ENCODE measurements at regions not wholly inside any gene's neighbourhood (a gene's known extent, or its start where the extent isn't known, plus 50 kb on each side); places are given as distances from the start of the nearest gene placed in this dataset.

DNA sequence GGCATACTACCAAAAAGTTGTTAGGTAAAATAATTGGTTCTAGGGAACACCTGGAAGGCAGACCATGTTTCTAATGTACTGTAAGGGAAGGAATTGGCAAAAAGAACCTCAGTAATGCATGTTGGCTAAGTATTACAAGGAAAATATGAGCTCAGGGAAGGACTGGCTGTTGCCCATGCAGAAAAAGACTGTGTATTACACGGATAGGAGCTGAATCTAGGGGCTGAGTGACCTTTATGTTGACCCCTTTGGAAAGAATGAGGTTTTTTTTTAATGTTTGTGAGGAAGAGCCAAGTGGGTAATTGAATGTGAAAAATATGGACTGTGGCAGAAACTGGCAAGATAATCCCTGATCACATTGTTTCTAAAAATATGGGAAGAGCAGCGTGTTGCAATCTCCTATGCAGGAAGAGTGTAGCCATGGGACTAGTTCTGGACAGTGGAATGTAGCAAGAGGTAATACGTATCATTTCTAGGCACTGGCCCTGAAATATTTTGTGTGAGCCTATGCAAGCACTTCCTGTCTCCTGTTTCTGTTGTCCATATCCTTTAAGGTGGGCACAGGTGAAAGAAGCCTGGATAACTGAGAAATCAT is 95.1 kb upstream of the CNTNAP4 start:
- no peak for DNase-seq (ENCODE audit: low read depth)

DNA sequence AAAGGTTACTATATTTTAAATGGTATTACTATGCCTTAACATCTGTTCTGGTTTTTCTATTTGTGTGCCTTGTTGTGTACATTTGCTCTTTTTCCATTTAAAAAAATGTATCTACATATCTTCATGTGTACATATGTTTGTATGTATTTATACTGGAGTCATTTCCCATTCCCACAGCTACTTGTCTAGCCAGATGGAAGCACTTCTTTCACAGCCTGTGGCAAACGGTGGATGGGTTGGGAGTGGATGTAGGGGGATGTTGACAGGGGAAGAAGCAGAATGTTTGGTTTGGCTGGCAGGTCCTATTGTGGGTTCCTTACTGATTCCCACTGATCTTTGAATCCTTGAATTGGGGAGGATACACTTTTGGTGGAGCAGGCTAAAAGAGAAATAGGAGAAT is 93.6 kb upstream of the CNTNAP4 start:
- DNase-seq (ENCODE audit: low read depth) = no peak

DNA sequence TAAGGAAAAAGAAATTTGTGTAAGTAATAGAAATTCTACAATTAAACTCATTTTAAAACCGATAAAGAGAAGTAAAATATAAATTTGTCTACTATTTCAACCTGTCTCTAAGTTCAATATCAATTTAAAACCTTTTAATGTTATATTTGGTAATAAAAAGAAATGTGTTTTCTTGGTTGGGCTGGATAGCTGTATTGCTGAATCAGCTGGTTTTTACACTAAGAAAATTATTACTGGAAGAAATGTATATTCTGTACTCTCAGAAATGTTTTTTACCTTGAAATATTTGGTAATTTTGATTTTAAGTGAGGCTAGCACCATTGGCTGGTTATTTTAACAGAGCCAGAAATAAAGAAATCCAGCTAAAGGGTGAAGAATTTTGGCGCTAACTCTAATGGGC is 87.1 kb upstream of the CNTNAP4 start:
- no peak for DNase-seq (ENCODE audit: low read depth)

DNA sequence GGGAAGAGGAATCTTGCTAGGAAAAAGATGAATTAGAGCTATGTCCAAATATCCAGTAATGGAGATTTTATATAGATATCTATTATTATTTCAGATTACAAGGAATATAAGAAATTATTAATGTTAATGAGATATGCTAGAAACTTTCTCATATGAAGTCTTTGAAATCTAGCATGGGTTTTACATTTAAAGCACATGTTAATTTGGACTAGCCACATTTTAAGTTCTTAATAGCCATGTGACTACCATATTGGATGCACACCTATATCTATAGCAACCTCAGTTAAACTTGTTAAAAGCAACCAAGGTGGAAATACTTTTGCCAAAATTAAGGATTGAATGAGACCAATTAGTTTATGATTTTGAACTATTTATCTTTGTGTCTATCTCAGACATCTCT is 86.7 kb upstream of the CNTNAP4 start:
- DNase-seq (ENCODE audit: low read depth) = no peak

DNA sequence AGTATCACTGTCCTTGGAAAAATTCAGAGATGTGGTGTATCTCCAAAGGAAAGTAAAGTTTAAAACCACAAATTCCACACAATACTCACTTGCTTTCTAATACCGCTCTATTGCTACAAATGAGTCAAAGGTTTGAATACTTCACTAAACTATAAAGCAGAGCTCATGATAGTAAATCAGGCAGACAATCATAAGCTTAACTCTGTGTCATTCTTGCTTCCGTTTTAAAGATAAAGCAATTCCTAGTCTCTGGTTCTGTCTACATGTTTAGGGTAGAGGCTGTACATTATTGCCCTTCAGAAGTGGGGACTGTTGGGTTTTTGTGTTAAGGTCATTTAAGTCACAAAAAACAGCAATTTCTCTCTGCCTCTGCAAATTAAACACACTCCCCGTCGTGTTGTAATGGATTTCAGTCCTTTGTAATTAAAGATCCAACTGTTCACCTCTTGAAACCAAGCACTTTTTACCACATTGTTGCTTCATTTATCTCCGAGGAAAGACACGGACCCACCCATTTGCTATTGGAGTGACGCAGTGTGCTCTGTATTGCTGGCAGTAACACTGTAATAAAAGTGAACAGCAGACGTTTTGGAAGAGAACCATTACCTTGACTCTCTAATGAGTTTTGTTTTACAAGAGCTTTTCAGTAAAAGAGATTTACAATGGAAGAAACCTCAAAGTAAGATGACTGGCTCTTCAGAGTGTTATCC is 83.1 kb upstream of the CNTNAP4 start:
- peak; percentile 16 for DNase-seq (ENCODE audit: low read depth)

DNA sequence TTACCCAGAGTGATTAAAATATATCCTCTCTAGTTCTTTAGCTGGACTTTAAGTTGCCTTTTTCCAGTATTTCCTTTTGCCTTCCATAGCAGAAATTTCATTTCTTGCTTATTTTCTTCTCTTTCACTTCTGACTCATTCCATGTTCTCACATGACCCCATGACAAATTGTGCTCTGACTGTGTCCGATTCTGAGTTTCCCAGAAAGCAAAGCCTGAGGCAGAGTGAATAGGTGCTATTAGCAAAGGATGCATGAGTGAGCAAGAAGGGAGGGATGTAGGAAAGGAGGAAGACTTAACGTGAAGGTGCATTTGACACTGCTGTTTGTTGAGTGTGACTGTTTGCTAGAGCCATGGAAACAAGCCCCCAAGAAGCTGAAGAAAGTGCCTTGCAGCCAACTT is 82.6 kb upstream of the CNTNAP4 start:
- peak; percentile 57 for DNase-seq (ENCODE audit: low read depth)

DNA sequence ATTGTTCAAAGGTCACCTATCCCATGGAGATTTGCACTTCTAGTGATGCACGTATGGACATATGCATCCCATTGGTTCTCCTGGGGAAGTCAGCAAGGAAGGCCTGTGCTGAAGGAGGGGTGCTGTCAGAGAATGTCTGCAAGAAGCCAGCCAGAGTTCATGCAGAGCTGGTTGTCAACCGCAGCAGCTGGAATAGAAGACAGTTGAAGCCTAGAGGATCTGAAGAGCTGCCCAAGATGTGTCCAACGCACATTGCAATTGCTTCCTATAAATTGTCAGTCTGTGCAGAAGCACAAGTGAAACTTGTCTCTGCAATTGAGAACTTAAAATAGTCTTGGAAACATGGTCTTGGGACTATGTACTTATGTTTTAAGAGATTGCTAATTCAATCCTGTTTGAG is 82.1 kb upstream of the CNTNAP4 start:
- no peak for DNase-seq (ENCODE audit: low read depth)

DNA sequence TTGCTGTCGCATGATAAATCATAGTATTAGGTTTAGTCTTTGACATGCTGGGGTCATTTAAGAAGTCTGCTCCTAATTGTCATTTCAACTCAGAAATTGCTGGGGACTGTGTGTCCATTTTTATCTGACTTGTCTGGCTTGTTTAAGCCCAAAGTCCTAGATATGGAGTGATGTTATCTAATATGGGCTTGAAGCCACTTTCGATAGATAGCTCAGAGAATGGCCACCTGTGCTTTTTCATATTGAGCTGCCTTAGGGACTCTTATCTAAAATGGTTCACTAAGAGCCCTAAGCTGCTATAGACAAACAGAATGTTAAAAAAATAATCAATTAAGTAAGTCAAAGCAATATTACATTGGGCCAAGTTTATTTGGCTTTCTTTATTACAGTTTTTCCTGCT is 81.6 kb upstream of the CNTNAP4 start:
- DNase-seq (ENCODE audit: low read depth) = no peak

DNA sequence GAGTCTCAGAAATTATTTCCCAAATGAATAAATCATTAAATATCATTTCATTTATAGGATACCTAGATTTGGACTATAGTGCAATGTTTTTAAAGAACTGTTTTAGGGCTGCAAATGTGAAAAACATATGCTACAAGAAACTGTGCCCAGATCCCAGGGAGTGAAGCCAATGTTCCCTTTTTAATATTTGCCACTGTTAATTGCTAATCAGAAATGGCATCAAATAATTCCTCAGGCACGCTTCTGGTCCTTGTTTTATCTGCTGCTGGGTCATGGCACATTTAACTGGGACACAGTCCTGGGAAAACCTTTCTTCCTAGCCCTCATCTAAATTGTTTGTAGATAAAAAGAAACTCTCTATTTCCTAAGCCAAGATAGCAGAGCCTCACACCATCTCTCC is 79.3 kb upstream of the CNTNAP4 start:
- no peak for DNase-seq (ENCODE audit: low read depth)

DNA sequence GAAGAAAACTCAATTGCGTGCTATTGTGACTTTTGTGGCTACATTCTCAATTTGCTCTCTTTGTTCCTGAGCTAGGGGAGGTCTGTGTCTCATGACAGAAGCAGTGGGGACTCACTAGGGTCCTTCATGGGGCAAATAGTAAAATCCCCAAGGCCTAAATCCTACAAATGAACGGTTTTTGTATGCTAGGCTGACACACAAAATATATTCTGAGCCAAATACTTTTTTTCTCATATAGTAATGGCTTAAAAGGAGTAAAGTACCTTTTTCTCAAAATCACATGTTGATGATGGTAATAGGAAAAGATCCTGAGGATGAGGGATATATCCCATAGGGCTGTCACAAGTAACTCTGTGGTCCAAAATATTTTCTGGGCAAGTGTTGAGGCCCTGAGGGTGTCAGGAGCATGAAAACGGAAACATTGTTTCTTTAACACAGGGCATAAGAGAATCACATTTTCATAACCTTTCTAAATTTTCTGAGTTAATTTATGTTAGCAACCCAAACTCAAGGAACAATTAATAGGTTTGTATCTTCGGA is 77.5 kb upstream of the CNTNAP4 start:
- no peak for DNase-seq (ENCODE audit: low read depth)

DNA sequence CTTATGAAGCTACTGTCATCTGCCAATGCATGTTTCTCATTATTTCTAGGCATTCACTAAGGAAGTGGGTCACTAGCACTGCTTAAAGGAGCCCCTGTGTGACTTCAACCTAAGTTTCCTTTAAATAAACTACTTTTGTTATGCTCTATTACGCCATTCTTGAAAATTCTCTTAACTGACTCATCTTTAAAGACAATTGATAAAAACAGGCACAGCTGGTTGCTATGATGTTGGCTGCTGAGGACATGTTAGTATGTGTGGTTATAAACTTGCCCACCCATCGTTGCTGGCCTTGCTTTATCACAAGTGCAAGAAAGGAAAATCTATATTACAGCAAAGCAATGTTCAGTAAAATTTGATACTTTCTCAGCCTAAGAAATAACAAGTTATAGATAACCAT is 75.8 kb upstream of the CNTNAP4 start:
- DNase-seq (ENCODE audit: low read depth) = no peak

DNA sequence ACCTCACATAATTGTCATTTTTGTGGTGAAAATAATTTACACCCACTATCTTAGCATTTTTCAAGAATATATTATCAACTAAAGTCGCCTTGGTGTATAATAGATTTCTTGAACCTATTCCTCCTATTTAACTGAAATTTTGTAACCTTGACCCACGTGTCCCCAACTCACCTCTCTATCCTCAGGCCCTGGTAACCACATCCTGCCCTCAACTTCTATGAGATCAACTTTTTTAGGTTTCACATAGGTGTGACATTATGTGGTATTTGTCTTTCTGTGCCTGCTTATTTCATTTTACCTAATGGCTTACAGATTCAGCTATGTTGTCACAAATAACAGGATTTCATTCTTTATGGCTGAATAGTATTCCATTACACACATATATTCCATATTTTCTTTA is 73.0 kb upstream of the CNTNAP4 start:
- DNase-seq (ENCODE audit: low read depth) = no peak

DNA sequence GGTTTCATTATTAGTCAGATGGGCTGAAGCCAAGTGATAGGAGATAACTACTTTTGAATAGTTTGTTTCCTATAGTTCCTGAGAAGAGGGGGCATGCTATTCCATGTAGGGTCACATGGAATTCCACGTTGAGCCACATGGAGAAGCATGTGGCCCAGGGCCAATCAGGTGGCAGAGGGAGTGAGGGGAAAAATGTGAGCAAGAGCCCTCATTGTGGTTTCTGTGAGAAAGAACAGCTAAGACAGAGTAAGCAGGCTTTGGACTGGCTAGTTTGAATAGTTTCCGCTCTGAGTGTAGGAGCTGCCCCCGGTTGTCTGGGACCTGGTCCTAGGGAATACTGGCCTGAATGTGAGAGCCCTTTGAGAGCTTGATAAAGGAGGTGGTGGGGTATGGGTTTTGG is 69.9 kb upstream of the CNTNAP4 start:
- no peak for DNase-seq (ENCODE audit: low read depth)

DNA sequence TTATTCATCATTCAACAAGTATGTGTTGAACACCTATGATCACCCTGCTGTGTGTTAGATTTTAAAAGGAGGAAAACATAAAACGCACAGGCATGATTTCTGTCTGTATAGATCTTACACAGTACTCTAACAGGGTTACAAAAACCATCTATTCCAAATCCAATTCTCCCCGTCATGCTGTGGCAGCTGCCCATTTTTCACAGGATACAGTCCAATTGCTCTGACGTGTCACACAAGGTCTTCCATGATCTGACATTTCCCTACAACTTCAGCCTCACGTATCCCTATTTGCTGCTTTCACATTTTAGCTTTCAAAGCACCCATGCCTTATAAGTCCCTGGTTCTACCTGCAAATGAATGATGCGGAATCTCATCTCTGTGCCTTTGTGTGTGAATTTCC is 67.0 kb upstream of the CNTNAP4 start:
- no peak for DNase-seq (ENCODE audit: low read depth)

DNA sequence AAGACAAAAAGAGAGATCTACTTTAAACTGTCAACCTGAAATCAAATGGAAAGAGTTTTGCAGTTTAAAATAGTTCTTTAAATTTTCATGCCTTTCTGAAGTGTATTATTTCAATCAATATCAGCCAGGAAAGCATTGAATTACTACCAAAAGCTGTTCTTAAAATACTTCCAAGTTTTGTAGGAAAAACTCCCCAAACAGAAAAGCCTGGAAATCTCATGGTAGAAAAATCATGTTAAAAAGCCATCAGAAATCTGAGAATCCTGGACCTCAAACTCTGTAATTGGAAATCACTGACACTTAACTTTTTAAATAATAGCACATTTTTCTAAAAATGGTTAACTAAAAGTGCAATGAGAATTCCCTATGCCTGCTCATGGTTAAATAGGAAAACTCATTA is 63.3 kb upstream of the CNTNAP4 start:
- DNase-seq (ENCODE audit: low read depth) = no peak

DNA sequence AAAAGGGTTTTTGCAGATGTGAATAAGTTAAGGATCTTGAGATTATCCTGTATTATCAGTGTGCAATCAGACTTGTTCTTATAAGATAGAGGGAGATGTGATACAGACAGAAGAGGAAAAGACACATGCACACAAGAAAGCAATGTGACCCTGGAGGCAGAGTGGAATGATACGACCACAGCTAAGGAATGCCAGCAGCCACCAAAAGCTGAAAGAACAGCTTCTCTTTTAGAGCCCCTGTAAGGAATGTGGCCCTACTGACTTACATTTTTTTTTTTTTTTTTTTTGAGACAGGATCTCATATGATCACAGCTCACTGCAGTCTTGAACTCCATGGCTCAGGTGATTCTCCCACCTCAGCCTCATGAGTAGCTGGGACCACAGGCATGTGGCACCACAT is 62.3 kb upstream of the CNTNAP4 start:
- DNase-seq (ENCODE audit: low read depth) = no peak

DNA sequence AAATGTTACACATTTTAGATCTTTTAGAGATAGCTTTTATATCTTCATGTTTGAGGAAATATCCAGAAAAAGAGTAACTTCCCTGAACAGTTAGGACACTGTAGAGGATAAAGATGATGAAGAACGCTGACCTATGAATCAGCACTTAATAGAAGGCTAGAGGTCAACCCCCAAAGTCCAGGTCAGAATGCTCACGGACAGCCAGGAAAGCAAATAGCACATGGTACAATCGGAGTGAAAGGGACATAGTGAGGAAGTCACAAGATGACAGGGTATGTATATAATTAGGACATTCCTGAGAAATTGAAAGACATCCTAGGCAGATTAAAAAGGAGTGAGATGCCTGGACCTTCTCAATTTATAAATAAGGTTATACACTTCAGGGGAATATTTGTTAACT is 55.1 kb upstream of the CNTNAP4 start:
- no peak for DNase-seq (ENCODE audit: low read depth)

DNA sequence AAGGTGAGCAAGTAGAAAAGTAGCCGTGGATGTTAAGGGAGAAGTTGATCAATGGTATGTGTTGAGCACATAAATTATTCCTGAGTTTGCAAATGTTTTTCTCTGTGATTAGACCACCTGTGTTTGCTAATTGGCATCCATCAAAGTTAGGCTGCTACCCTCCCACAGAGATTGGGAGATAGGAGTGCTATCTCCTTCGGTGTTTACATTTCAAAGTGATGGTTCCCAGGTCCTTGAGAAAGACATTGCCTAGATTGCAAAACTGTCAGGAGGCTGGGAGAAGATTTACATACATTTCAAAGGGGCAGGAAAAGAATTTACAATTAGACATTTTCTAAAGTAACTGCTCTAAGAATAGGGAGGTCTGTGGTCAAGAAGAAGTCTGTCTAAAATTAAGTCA is 54.3 kb upstream of the CNTNAP4 start:
- DNase-seq (ENCODE audit: low read depth) = no peak

DNA sequence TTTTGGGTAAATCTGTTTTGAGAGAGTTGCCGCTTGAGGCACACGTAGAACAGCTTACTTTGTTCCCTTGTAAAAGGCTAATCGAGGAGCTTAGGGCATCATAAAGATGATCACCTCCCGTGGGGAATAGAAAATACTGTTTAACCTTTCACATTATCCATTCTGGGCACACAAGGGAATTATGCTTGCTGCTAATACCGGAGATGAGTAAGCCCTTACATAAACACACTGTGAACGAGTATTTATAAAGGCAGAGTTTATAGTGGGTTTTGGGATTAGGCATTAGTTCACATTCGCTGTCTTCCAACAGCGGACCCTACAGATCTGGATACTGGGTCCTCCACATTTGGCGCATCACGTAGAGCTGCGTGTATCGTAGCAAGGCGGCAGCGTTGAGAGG is 51.2 kb upstream of the CNTNAP4 start:
- peak; percentile 7 for DNase-seq (ENCODE audit: low read depth)

DNA sequence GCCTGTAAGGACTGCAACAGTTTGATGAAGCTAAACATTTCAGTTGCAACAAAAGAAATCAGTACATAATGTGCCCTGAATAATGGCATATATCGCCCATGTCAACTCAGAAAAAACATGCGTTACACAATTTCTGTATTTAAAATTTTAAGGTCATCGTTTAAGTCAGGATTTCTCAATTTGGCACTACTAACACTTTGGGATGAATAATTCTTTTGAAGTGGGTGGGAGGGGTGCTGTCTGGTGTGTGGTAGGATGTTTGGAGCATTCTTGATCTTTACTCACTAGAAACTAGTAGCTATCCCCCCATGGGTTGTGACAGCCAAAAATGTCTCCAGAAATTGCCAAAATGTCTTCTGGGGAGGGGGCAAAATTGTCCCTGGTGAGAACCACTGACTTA is 50.7 kb upstream of the CNTNAP4 start:
- DNase-seq (ENCODE audit: low read depth) = no peak

Data from stromal cell of bone marrow (primary cell).